HCT116 (cell line): ENCODE measurements at regions not wholly inside any gene's neighbourhood (a gene's known extent, or its start where the extent isn't known, plus 50 kb on each side); places are given as distances from the start of the nearest gene placed in this dataset.

Experiments used
- ATAC-seq: fragments of 200-7000 bp; cut with Tn5 transposase; 2 replicates; pipeline ENCODE4 v1.9.1; 2020; ENCODE audit warnings: mild to moderate bottlenecking, moderate library complexity
- BruUV-seq: library from RNA; stranded (reverse); fragments of 400-500 nt; replicated peaks from 2 replicates; lab custom pipeline; 2021; lab: Mats Ljungman, UMichigan
- CTCF ChIA-PET: fragments of 300-600 bp; sonication (Branson Sonifier 250); formaldehyde crosslinking; loops from one replicate; lab custom pipeline; 2021; ENCODE audit warnings: antibody characterized with exemption; lab: Charles Lee
- POLR2A ChIA-PET: fragments of 300-600, 350-600 bp; sonication (Branson Sonifier 250); formaldehyde crosslinking; loops from one replicate; lab custom pipeline; 2021; ENCODE audit warnings: antibody characterized with exemption; lab: Charles Lee
- RAD21 ChIA-PET, 2 experiments: fragments of 300-600 bp; sonication (Branson Sonifier 250); formaldehyde crosslinking; loops; one replicate each; lab custom pipeline; 2023; ENCODE audit warnings: low total read pairs in 2 of 2; ENCODE audit not compliant: uncharacterized antibody in 2 of 2, unreplicated experiment in 2 of 2, low non-redundant PET in 1 of 2; lab: Charles Lee
- DNase-seq: peaks from one replicate; pipeline ENCODE4 v3.0.0-alpha.2; 2010; ENCODE audit warnings: low read depth, low spot score
- H2AFZ ChIP-seq: fragments of 200-600 bp; shearing (Covaris generic), sonication (generic); 2 replicates; pipeline ENCODE4 v1.6.1; 2017; ENCODE audit warnings: low read depth, mixed run types, mixed read lengths, antibody characterized with exemption, low read length; ENCODE audit not compliant: poor library complexity, severe bottlenecking
- H3K27ac ChIP-seq: 2 replicates; pipeline ENCODE4 v1.5.1; 2012; ENCODE audit warnings: low read depth, low read length
- H3K27me3 ChIP-seq: fragments of 200-600 bp; sonication (generic); 2 replicates; pipeline ENCODE4 v1.6.1; 2016; ENCODE audit warnings: mixed run types, low read length, mixed read lengths; ENCODE audit not compliant: insufficient read depth
- H3K36me3 ChIP-seq, 2 experiments: fragments of 200-500 bp in 1 of 2; fragments of 200-600 bp in 1 of 2; sonication (Bioruptor generic) in 1 of 2; sonication (generic) in 1 of 2; 2 replicates each; pipeline versions ENCODE4 v1.5.1 to v1.6.1; 2014 to 2016; ENCODE audit warnings: low read length in 2 of 2, inconsistent platforms in 1 of 2, mixed read lengths in 1 of 2, mixed run types in 1 of 2; ENCODE audit not compliant: insufficient read depth in 2 of 2, control insufficient read depth in 1 of 2
- H3K4me1 ChIP-seq, 2 experiments: fragments of 200-600 bp in 1 of 2; sonication (generic) in 1 of 2; 2 replicates each; pipeline versions ENCODE4 v1.5.1 to v1.6.1; 2012 to 2017; ENCODE audit warnings: low read length in 2 of 2, inconsistent platforms in 1 of 2, mild to moderate bottlenecking in 1 of 2, mixed read lengths in 1 of 2, mixed run types in 1 of 2, moderate library complexity in 1 of 2; ENCODE audit not compliant: insufficient read depth in 2 of 2, control insufficient read depth in 1 of 2
- H3K4me2 ChIP-seq: fragments of 200-600 bp; sonication (generic); 2 replicates; pipeline ENCODE4 v1.6.1; 2017; ENCODE audit warnings: mixed run types, low read length, mixed read lengths
- H3K4me3 ChIP-seq, 2 experiments: fragments of 200-600 bp in 1 of 2; sonication (generic) in 1 of 2; replicated peaks in 1 of 2; 2 replicates each; pipeline ENCODE4 v1.5.1; 2011 to 2016; ENCODE audit warnings: low read length in 2 of 2, control low read depth in 1 of 2, low read depth in 1 of 2, mild to moderate bottlenecking in 1 of 2, mixed read lengths in 1 of 2, mixed run types in 1 of 2
- H3K79me2 ChIP-seq: fragments of 200-600 bp; sonication (generic); 2 replicates; pipeline ENCODE4 v1.6.1; 2017; ENCODE audit warnings: mild to moderate bottlenecking, mixed run types, low read length, moderate library complexity, mixed read lengths; ENCODE audit not compliant: insufficient read depth
- H3K9ac ChIP-seq: fragments of 200-600 bp; sonication (generic); 2 replicates; pipeline ENCODE4 v1.6.1; 2016; ENCODE audit warnings: low read length, mixed read lengths
- H3K9me2 ChIP-seq: fragments of 200-600 bp; sonication (generic), shearing (Covaris generic); 2 replicates; pipeline ENCODE4 v1.6.1; 2017; ENCODE audit warnings: mixed run types, mild to moderate bottlenecking, moderate library complexity; ENCODE audit not compliant: insufficient read depth
- H3K9me3 ChIP-seq, 2 experiments: fragments of 200-500 bp in 1 of 2; fragments of 200-600 bp in 1 of 2; sonication (Bioruptor generic) in 1 of 2; sonication (generic) in 1 of 2; 2 replicates each; pipeline ENCODE4 v1.6.1; 2014 to 2017; ENCODE audit warnings: low read length in 2 of 2, mixed read lengths in 2 of 2, inconsistent platforms in 1 of 2, low read depth in 1 of 2, mild to moderate bottlenecking in 1 of 2, mixed run types in 1 of 2, moderate library complexity in 1 of 2; ENCODE audit not compliant: control insufficient read depth in 1 of 2, insufficient read depth in 1 of 2
- H4K20me1 ChIP-seq: fragments of 200-600 bp; sonication (generic), shearing (Covaris generic); 2 replicates; pipeline ENCODE4 v1.6.1; 2017; ENCODE audit warnings: mixed run types, mild to moderate bottlenecking, moderate library complexity; ENCODE audit not compliant: insufficient read depth
- ATF3 ChIP-seq: IDR thresholded peaks from 2 replicates; pipeline ENCODE4 v1.6.1; 2012
- CBX3 ChIP-seq: IDR thresholded peaks from 2 replicates; pipeline ENCODE4 v1.6.1; 2012; ENCODE audit warnings: low read depth
- EGR1 ChIP-seq: IDR thresholded peaks from 2 replicates; pipeline ENCODE4 v1.6.1; 2012; ENCODE audit warnings: low read depth
- ELF1 ChIP-seq: IDR thresholded peaks from 2 replicates; pipeline ENCODE4 v1.6.1; 2012; ENCODE audit warnings: low read depth, borderline replicate concordance
- EZH2 ChIP-seq: fragments of 200-600 bp; sonication (generic); IDR thresholded peaks from 2 replicates; pipeline ENCODE4 v1.6.1; 2017; ENCODE audit warnings: antibody characterized with exemption, mixed run types
- EZH2phosphoT487 ChIP-seq: fragments of 200-600 bp; IDR thresholded peaks from 2 replicates; pipeline ENCODE4 v1.6.1; 2018; ENCODE audit warnings: antibody characterized with exemption, borderline replicate concordance
- FOSL1 ChIP-seq: IDR thresholded peaks from 2 replicates; pipeline ENCODE4 v1.6.1; 2012; ENCODE audit warnings: low read depth
- MAX ChIP-seq: IDR thresholded peaks from 2 replicates; pipeline ENCODE4 v1.6.1; 2012
- RAD21 ChIP-seq: IDR thresholded peaks from 2 replicates; pipeline ENCODE4 v1.6.1; 2012; ENCODE audit warnings: low read depth, mild to moderate bottlenecking
- SIN3A ChIP-seq: IDR thresholded peaks from 2 replicates; pipeline ENCODE4 v1.6.1; 2012; ENCODE audit warnings: low read depth
- SP1 ChIP-seq: IDR thresholded peaks from 2 replicates; pipeline ENCODE4 v1.6.1; 2012; ENCODE audit warnings: low read depth
- TCF7L2 ChIP-seq: IDR thresholded peaks from 2 replicates; pipeline ENCODE4 v1.7.0; 2011; ENCODE audit warnings: borderline replicate concordance, inconsistent platforms; ENCODE audit not compliant: insufficient read depth, insufficient read length; ENCODE audit errors: extremely low read depth
- YY1 ChIP-seq: IDR thresholded peaks from 2 replicates; pipeline ENCODE4 v1.6.1; 2011; ENCODE audit warnings: low read length, low read depth, moderate library complexity, mild to moderate bottlenecking; ENCODE audit not compliant: insufficient replicate concordance; ENCODE audit errors: extremely low read depth
- ZBTB33 ChIP-seq: IDR thresholded peaks from 2 replicates; pipeline ENCODE4 v1.6.1; 2011; ENCODE audit warnings: mild to moderate bottlenecking, low read length, moderate library complexity; ENCODE audit not compliant: insufficient replicate concordance; ENCODE audit errors: extremely low read depth
- ZNF274 ChIP-seq: fragments of 200-500 bp; sonication (Bioruptor generic); IDR thresholded peaks from 2 replicates; pipeline ENCODE4 v1.6.1; 2014; ENCODE audit warnings: mild to moderate bottlenecking, low read depth, low read length, inconsistent platforms
- intact Hi-C: fragments of 100-400 bp; cut with micrococcal nuclease; formaldehyde crosslinking; loops from 2 replicates; pipeline ENCODE4 v1.10.0; 2022

- TF ChIP-seq SP1 (no peak), RAD21 (no peak), ATF3 (no peak), MAX (no peak)
Observed at GRCh38 chr14:103188810-103189480, 65.7 kb downstream of the TNFAIP2 start (continued).

- DNase-seq = no peak
- Histone ChIP-seq H3K36me3 (no peaks in the 10 kb centered on the region), H3K4me2 (no peak overlapping the region), H3K4me3 (no peak overlapping the region), H3K4me1 (peaks cover 0 to 9% of the 10 kb centered on the region in 2 experiments; a peak in 2 of 4 replicates), H3K9me3 (no peaks in the 10 kb centered on the region), H3K27ac (no peak overlapping the region), H3K27me3 (no peaks in the 10 kb centered on the region), H2AFZ (no peak overlapping the region), H3K9ac (no peak overlapping the region), H3K79me2 (no peaks in the 10 kb centered on the region), H4K20me1 (no peaks in the 10 kb centered on the region), H3K9me2 (no peaks in the 10 kb centered on the region)
- ChIA-PET POLR2A (no interaction called here), RAD21 (no interaction called here), CTCF (no interaction called here)
- BruUV-seq = no TSS peak
- no peak for ATAC-seq
- intact Hi-C loops = no loop called here
- TF ChIP-seq MAX (no peak), EGR1 (no peak), EZH2phosphoT487 (no peak), YY1 (no peak), TCF7L2 (no peak), CBX3 (no peak), RAD21 (no peak), ZNF274 (no peak), SP1 (no peak), ELF1 (no peak), SIN3A (no peak), FOSL1 (no peak), EZH2 (no peak), ZBTB33 (no peak)
Observed at GRCh38 chr14:103189481-103190470, 66.5 kb downstream of the TNFAIP2 start.
